SK-N-SH (cell line): ENCODE measurements at regions not wholly inside any gene's neighbourhood (a gene's known extent, or its start where the extent isn't known, plus 50 kb on each side); places are given as distances from the start of the nearest gene placed in this dataset.

Source experiments
- CTCF ChIA-PET: fragments of 300-600, 350-600 bp; formaldehyde crosslinking; extraction: SDS; loops from one replicate; lab custom pipeline; 2021; lab: Yijun Ruan, JAX
- POLR2A ChIA-PET: fragments of 350-600 bp; sonication (Branson Sonifier 250); formaldehyde crosslinking; extraction: SDS; loops from one replicate; lab custom pipeline; 2020; ENCODE audit warnings: antibody characterized with exemption, inconsistent platforms; lab: Yijun Ruan, JAX
- DNase-seq: peaks from one replicate; pipeline ENCODE4 v3.0.0; 2012
- H2AFZ ChIP-seq: fragments of 200-600 bp; sonication (generic); 2 replicates; pipeline ENCODE4 v1.8.1; 2016; ENCODE audit warnings: antibody characterized with exemption, mild to moderate bottlenecking, low read depth
- H3F3A ChIP-seq: fragments of 200-600 bp; sonication (generic); replicated peaks from 2 replicates; pipeline ENCODE3; 2016; ENCODE audit warnings: antibody characterized with exemption, mild to moderate bottlenecking; ENCODE audit not compliant: insufficient read depth
- H3K27ac ChIP-seq, 2 experiments: fragments of 200-500 bp in 1 of 2; fragments of 200-600 bp in 1 of 2; sonication (Bioruptor generic) in 1 of 2; sonication (generic), shearing (Covaris generic) in 1 of 2; 2 replicates each; pipeline versions ENCODE4 v1.5.1 to v1.6.1; 2014 to 2016; ENCODE audit warnings: low read depth in 2 of 2, inconsistent platforms in 1 of 2, low read length in 1 of 2, mild to moderate bottlenecking in 1 of 2, mixed read lengths in 1 of 2
- H3K27me3 ChIP-seq: fragments of 200-600 bp; sonication (generic), shearing (Covaris generic); 2 replicates; pipeline ENCODE4 v1.6.1; 2016; ENCODE audit warnings: mixed run types; ENCODE audit not compliant: insufficient read depth
- H3K36me3 ChIP-seq, 2 experiments: fragments of 200-500 bp in 1 of 2; fragments of 200-600 bp in 1 of 2; sonication (Bioruptor generic) in 1 of 2; sonication (generic) in 1 of 2; replicated peaks in 1 of 2; 2 replicates each; pipeline versions ENCODE3 to v1.5.1; 2014 to 2016; ENCODE audit warnings: low read length in 1 of 2, mild to moderate bottlenecking in 1 of 2; ENCODE audit not compliant: insufficient read depth in 2 of 2, control insufficient read depth in 1 of 2
- H3K4me1 ChIP-seq, 2 experiments: fragments of 200-500 bp in 1 of 2; fragments of 200-600 bp in 1 of 2; sonication (Bioruptor generic) in 1 of 2; sonication (generic), shearing (Covaris generic) in 1 of 2; 2 replicates each; pipeline versions ENCODE4 v1.5.1 to v1.6.1; 2014 to 2016; ENCODE audit warnings: low read depth in 1 of 2, low read length in 1 of 2, mixed run types in 1 of 2; ENCODE audit not compliant: insufficient read depth in 2 of 2, control insufficient read depth in 1 of 2
- H3K4me2 ChIP-seq: fragments of 200-600 bp; sonication (generic), shearing (Covaris generic); 2 replicates; pipeline ENCODE4 v1.6.1; 2017; ENCODE audit warnings: mixed run types
- H3K4me3 ChIP-seq, 2 experiments: fragments of 200-500 bp in 1 of 2; fragments of 200-600 bp in 1 of 2; sonication (Bioruptor generic) in 1 of 2; sonication (generic), shearing (Covaris generic) in 1 of 2; 2 replicates each; pipeline versions ENCODE4 v1.5.1 to v1.8.1; 2014 to 2016; ENCODE audit warnings: low read depth in 2 of 2, inconsistent platforms in 1 of 2, low read length in 1 of 2, mild to moderate bottlenecking in 1 of 2, mixed read lengths in 1 of 2, moderate library complexity in 1 of 2
- H3K79me2 ChIP-seq: fragments of 200-600 bp; sonication (generic); 2 replicates; pipeline ENCODE4 v1.8.1; 2017; ENCODE audit warnings: mild to moderate bottlenecking; ENCODE audit not compliant: insufficient read depth
- H3K9ac ChIP-seq: fragments of 200-600 bp; sonication (generic); 2 replicates; pipeline ENCODE4 v1.6.1; 2017; ENCODE audit warnings: mixed run types
- H3K9me2 ChIP-seq: fragments of 200-600 bp; sonication (generic); 2 replicates; pipeline ENCODE4 v1.6.1; 2017; ENCODE audit warnings: mixed run types
- H3K9me3 ChIP-seq: fragments of 200-600 bp; sonication (generic); 2 replicates; pipeline ENCODE4 v1.6.1; 2017; ENCODE audit warnings: mixed run types, mild to moderate bottlenecking, moderate library complexity
- H4K20me1 ChIP-seq: fragments of 200-600 bp; sonication (generic); 2 replicates; pipeline ENCODE4 v1.6.1; 2017; ENCODE audit warnings: mild to moderate bottlenecking, mixed run types; ENCODE audit not compliant: insufficient read depth
- CHD2 ChIP-seq: fragments of 150-350 bp; IDR thresholded peaks from 2 replicates; pipeline ENCODE4 v1.6.1; 2018; ENCODE audit warnings: low read length; ENCODE audit not compliant: partially characterized antibody
- CTCF ChIP-seq: fragments of 200-600 bp; sonication (generic); IDR thresholded peaks from 2 replicates; pipeline ENCODE4 v1.6.1; 2017; ENCODE audit warnings: antibody characterized with exemption, mild to moderate bottlenecking, moderate library complexity
- FOSL2 ChIP-seq: IDR thresholded peaks from 2 replicates; pipeline ENCODE4 v1.4.0; 2012; ENCODE audit warnings: low read depth, mild to moderate bottlenecking, moderate library complexity, borderline replicate concordance
- FOXJ3 ChIP-seq: sonication (generic); formaldehyde crosslinking; IDR thresholded peaks from 2 replicates; pipeline ENCODE4 v1.5.1; 2020; ENCODE audit warnings: mild to moderate bottlenecking, missing genetic modification reagents
- FOXM1 ChIP-seq: IDR thresholded peaks from 2 replicates; pipeline ENCODE4 v1.4.0; 2012; ENCODE audit warnings: low read depth, mild to moderate bottlenecking
- GABPA ChIP-seq: IDR thresholded peaks from 2 replicates; pipeline ENCODE4 v1.4.0; 2012; ENCODE audit warnings: low read depth, mild to moderate bottlenecking
- GATA2 ChIP-seq: sonication (generic); formaldehyde crosslinking; IDR thresholded peaks from 2 replicates; pipeline ENCODE4 v1.5.0; 2020; ENCODE audit warnings: mild to moderate bottlenecking, missing genetic modification reagents
- JUND ChIP-seq: IDR thresholded peaks from 2 replicates; pipeline ENCODE4 v1.4.0; 2012
- NFIC ChIP-seq: IDR thresholded peaks from 2 replicates; pipeline ENCODE4 v1.4.0; 2012; ENCODE audit warnings: borderline replicate concordance
- RAD21 ChIP-seq: IDR thresholded peaks from 2 replicates; pipeline ENCODE4 v1.6.1; 2012; ENCODE audit warnings: mild to moderate bottlenecking, low read length
- REST ChIP-seq: IDR thresholded peaks from 2 replicates; pipeline ENCODE4 v1.6.1; 2012; ENCODE audit warnings: mild to moderate bottlenecking, low read depth, low read length, moderate library complexity
- RFX5 ChIP-seq: IDR thresholded peaks from 2 replicates; pipeline ENCODE4 v1.6.1; 2012; ENCODE audit warnings: mild to moderate bottlenecking, improper control_type of control experiment, low read length
- RXRA ChIP-seq: IDR thresholded peaks from 2 replicates; pipeline ENCODE4 v1.4.0; 2012; ENCODE audit warnings: low read depth, mild to moderate bottlenecking, borderline replicate concordance
- TAF1 ChIP-seq: IDR thresholded peaks from 2 replicates; pipeline ENCODE4 v1.6.1; 2012; ENCODE audit warnings: low read depth, mild to moderate bottlenecking, low read length, moderate library complexity, borderline replicate concordance
- TCF12 ChIP-seq: IDR thresholded peaks from 2 replicates; pipeline ENCODE4 v1.4.0; 2012
- WGBS: methylation state at CpG from one replicate; pipeline ENCODE4 v1.1.6; 2017; ENCODE audit warnings: low lambda C conversion rate; 5-methylcytosine and 5-hydroxymethylcytosine counted together

- POLR2A ChIA-PET, result no interaction called here
- no peaks in the 10 kb centered on the region for H3K27me3 ChIP-seq
- H3K4me1 ChIP-seq, result no peaks in the 10 kb centered on the region
- no peak for TF ChIP-seq RAD21
- TF ChIP-seq FOSL2, result no peak
- TF ChIP-seq FOXJ3 (CRISPR knock-in tag), result no peak
- CTCF ChIA-PET, result interaction anchor here (0.5 kb wide), 1 partner anchor 1553 kb away, joined by 3 read pairs; no protein-coding TSS in a partner anchor
- H3K9me3 ChIP-seq, result no peaks in the 10 kb centered on the region
- H3K9ac ChIP-seq, result no peak overlapping the region
- no peak overlapping the region for H3K4me3 ChIP-seq
- no peak overlapping the region for H2AFZ ChIP-seq
- H3F3A ChIP-seq, result no peaks in the 10 kb centered on the region
- no peaks in the 10 kb centered on the region for H4K20me1 ChIP-seq
- no peaks in the 10 kb centered on the region for H3K36me3 ChIP-seq
- H3K9me2 ChIP-seq, result no peaks in the 10 kb centered on the region
- WGBS, result 11% methylated on average over 2 of the region's 2 CpGs
- no peak for DNase-seq
- H3K79me2 ChIP-seq, result no peaks in the 10 kb centered on the region
- no peak overlapping the region for H3K4me2 ChIP-seq
- H3K27ac ChIP-seq, result no peak overlapping the region
These were observed 443.7 kb downstream of the TYW1 start for GRCh38 chr7:67440321-67440720.

GRCh38 chr7:67445728-67446127 lies 449.1 kb downstream of the TYW1 start:
- Histone ChIP-seq H3K4me2 (no peak overlapping the region), H3K27ac (no peak overlapping the region), H3K36me3 (no peaks in the 10 kb centered on the region), H3K9ac (no peak overlapping the region), H3K27me3 (no peaks in the 10 kb centered on the region), H3K79me2 (no peaks in the 10 kb centered on the region), H3K9me2 (no peaks in the 10 kb centered on the region), H3K9me3 (no peaks in the 10 kb centered on the region), H3F3A (no peaks in the 10 kb centered on the region), H4K20me1 (no peaks in the 10 kb centered on the region), H3K4me3 (no peak overlapping the region), H2AFZ (no peak overlapping the region), H3K4me1 (no peaks in the 10 kb centered on the region)
- POLR2A ChIA-PET, result no interaction called here
- 44% methylated on average over 4 of the region's 4 CpGs for WGBS
- DNase-seq, result no peak
- CTCF ChIA-PET, result no interaction called here
- TF ChIP-seq FOXJ3 (CRISPR knock-in tag) (no peak), FOXM1 (no peak), RXRA (no peak), JUND (no peak)

- no peak overlapping the region for H3K9ac ChIP-seq
- H2AFZ ChIP-seq, result no peak overlapping the region
- H3K79me2 ChIP-seq, result no peaks in the 10 kb centered on the region
- no peak overlapping the region for H3K4me2 ChIP-seq
- H3K4me1 ChIP-seq, result no peaks in the 10 kb centered on the region
- no peak for DNase-seq
- H3K9me2 ChIP-seq, result no peaks in the 10 kb centered on the region
- ChIA-PET POLR2A (no interaction called here), CTCF (interaction anchor here (0.8 to 1.5 kb wide), 2 partner anchors 16 to 69 kb away, joined by 3 read pairs; no protein-coding TSS in a partner anchor)
- TF ChIP-seq CHD2 (no peak), FOSL2 (no peak), GATA2 (CRISPR knock-in tag) (no peak), REST (no peak), CTCF (no peak), NFIC (no peak), TCF12 (no peak), FOXM1 (no peak), RFX5 (no peak), TAF1 (no peak), GABPA (no peak)
- H4K20me1 ChIP-seq, result no peaks in the 10 kb centered on the region
- no peaks in the 10 kb centered on the region for H3K27me3 ChIP-seq
- H3F3A ChIP-seq, result no peaks in the 10 kb centered on the region
- H3K9me3 ChIP-seq, result no peaks in the 10 kb centered on the region
- no peak overlapping the region for H3K27ac ChIP-seq
- no peaks in the 10 kb centered on the region for H3K36me3 ChIP-seq
- H3K4me3 ChIP-seq, result no peak overlapping the region
These were observed 450.7 kb downstream of the TYW1 start for GRCh38 chr7:67447297-67447696.
